Astrocyte (in vitro differentiated cells and primary cell): ENCODE measurements at regions not wholly inside any gene's neighbourhood (a gene's known extent, or its start where the extent isn't known, plus 50 kb on each side); places are given as distances from the start of the nearest gene placed in this dataset.

Source experiments
- CTCF ChIP-seq: IDR thresholded peaks from 2 replicates; pipeline ENCODE4 v1.5.1; 2011; ENCODE audit warnings: low read depth, mild to moderate bottlenecking, inconsistent platforms, low read length, moderate library complexity; ENCODE audit not compliant: insufficient read depth
- EZH2 ChIP-seq: IDR thresholded peaks from 2 replicates; pipeline ENCODE4 v1.6.1; 2012; ENCODE audit warnings: mild to moderate bottlenecking, low read length, inconsistent platforms; ENCODE audit not compliant: insufficient read depth

DNA sequence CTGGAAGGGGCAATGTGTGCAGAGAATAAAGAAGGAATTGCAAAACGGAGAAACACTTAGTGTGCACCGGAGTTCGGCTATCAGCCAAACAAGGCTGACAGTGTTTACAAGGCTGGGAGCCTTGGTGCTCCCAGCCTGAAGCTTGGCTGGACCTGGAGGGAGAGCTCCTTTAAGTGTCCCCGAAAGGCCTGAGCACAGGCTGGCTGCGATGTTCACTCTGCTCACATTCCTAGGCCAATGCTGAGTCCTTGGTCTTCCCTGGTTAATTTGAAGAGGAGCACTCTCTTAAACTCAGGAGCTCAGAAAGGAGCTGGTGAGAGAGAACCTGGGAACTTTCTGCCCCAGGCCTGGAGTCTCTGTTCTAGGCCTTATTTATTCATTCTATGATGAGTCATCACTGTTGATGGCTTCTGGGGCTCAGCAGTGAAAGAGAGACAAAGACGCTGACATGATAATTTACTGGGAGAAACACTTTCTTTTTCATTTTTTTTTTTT lies 88.6 kb upstream of the MYO10 start:
- no peak for TF ChIP-seq CTCF
- TF ChIP-seq EZH2, result no peak
